Eye (tissue), 1 donor: ENCODE measurements at regions not wholly inside any gene's neighbourhood (a gene's known extent, or its start where the extent isn't known, plus 50 kb on each side); places are given as distances from the start of the nearest gene placed in this dataset.

Source experiments
- DNase-seq: peaks from one replicate; pipeline ENCODE4 v3.0.0-alpha.2; 2015

GRCh38 chr5:81914696-81915095, 57.1 kb upstream of the ATG10 start:
- no peak for DNase-seq

GRCh38 chr5:81912933-81913332, 58.9 kb upstream of the ATG10 start:
- no peak for DNase-seq

- DNase-seq = no peak
Observed at GRCh38 chr5:81909677-81910076, 62.1 kb upstream of the ATG10 start.

- DNase-seq = no peak
Observed at GRCh38 chr5:81908771-81909170, 63.1 kb upstream of the ATG10 start.

GRCh38 chr5:81908044-81908443, 63.8 kb upstream of the ATG10 start:
- no peak for DNase-seq

- no peak for DNase-seq
Observed at GRCh38 chr5:81907012-81907635, 64.7 kb upstream of the ATG10 start.

GRCh38 chr5:81906086-81906485, 65.7 kb upstream of the ATG10 start:
- no peak for DNase-seq

GRCh38 chr5:81904861-81905260, 67.0 kb upstream of the ATG10 start:
- no peak for DNase-seq

GRCh38 chr5:81904166-81904565, 67.7 kb upstream of the ATG10 start:
- DNase-seq = no peak

GRCh38 chr5:81901586-81901985, 70.2 kb upstream of the ATG10 start:
- DNase-seq = no peak

GRCh38 chr5:81899123-81899522, 72.7 kb upstream of the ATG10 start:
- DNase-seq = no peak

GRCh38 chr5:81898403-81898802, 73.4 kb upstream of the ATG10 start:
- DNase-seq = no peak

- no peak for DNase-seq
Observed at GRCh38 chr5:81896764-81897163, 75.1 kb upstream of the ATG10 start.

- DNase-seq = no peak
Observed at GRCh38 chr5:81895307-81895706, 76.5 kb upstream of the ATG10 start.

- no peak for DNase-seq
Observed at GRCh38 chr5:81893961-81894360, 77.9 kb upstream of the ATG10 start.

- DNase-seq = peak; percentile 21
Observed at GRCh38 chr5:81884871-81885270, 87.0 kb upstream of the ATG10 start.

- peak; percentile 93 for DNase-seq
Observed at GRCh38 chr5:81883371-81883770, 88.5 kb upstream of the ATG10 start.

GRCh38 chr5:81881595-81881994, 90.2 kb upstream of the ATG10 start:
- DNase-seq = no peak

GRCh38 chr5:81879936-81880335, 91.9 kb upstream of the ATG10 start:
- no peak for DNase-seq

GRCh38 chr5:81878333-81878732, 93.5 kb upstream of the ATG10 start:
- no peak for DNase-seq

- DNase-seq = no peak
Observed at GRCh38 chr5:81866994-81867393, 104.8 kb upstream of the ATG10 start.

GRCh38 chr5:81860778-81861177, 109.9 kb upstream of the SSBP2 start:
- DNase-seq = no peak

- DNase-seq = no peak
Observed at GRCh38 chr5:81859624-81860023, 108.7 kb upstream of the SSBP2 start.

GRCh38 chr5:81856948-81857928, 106.3 kb upstream of the SSBP2 start:
- DNase-seq = peak; percentile 50
